ENCODE measurements at regions not wholly inside any gene's neighbourhood (a gene's known extent, or its start where the extent isn't known, plus 50 kb on each side); places are given as distances from the start of the nearest gene placed in this dataset.

DNA sequence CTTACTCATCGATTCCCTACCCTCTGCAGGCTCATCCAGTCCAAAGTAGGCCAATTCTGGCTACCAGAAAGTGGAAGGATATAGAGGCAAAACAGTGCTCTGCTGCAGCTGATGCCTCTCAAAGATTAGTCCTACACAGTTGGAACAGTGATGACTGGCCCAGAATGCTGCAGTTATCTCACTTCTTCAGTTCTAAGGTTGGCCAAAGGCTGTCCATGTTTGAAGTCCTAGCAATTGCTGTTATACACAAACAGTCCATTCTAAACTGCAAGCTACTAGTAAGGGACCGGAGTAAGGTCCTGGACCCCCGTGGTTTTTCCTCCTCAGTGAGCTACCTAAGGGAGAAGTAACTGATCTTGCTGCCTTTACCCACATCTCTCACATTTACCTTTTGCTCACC lies 129.1 kb upstream of the NRIP1 start (continued):
- TF ChIP-seq, protein P1, sequence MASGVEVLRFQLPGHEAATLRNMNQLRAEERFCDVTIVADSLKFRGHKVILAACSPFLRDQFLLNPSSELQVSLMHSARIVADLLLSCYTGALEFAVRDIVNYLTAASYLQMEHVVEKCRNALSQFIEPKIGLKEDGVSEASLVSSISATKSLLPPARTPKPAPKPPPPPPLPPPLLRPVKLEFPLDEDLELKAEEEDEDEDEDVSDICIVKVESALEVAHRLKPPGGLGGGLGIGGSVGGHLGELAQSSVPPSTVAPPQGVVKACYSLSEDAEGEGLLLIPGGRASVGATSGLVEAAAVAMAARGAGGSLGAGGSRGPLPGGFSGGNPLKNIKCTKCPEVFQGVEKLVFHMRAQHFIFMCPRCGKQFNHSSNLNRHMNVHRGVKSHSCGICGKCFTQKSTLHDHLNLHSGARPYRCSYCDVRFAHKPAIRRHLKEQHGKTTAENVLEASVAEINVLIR (CRISPR knock-in tag; IDR thresholded peaks at IDR 0.05) = peak; percentile 54; the same call in 1 of the 2 replicates
- TF ChIP-seq ZSCAN29 (IDR thresholded peaks at IDR 0.05) (no peak), NR2C2 (CRISPR knock-in tag; IDR thresholded peaks at IDR 0.05) (no peak), NR2C2 (tag; IDR thresholded peaks at IDR 0.05) (no peak), ZNF586 (CRISPR knock-in tag; conservative IDR thresholded peaks at IDR 0.05) (no peak), ZFP30 (CRISPR knock-in tag; IDR thresholded peaks at IDR 0.05; ENCODE audit: borderline replicate concordance) (no peak), ZNF507 (tag; conservative IDR thresholded peaks at IDR 0.05) (no peak), NR4A1 (CRISPR knock-in tag; IDR thresholded peaks at IDR 0.05) (no peak), NR4A1 (tag; IDR thresholded peaks at IDR 0.05) (peak; percentile 85), ZNF561 (CRISPR knock-in tag; conservative IDR thresholded peaks at IDR 0.05) (no peak), ZNF79 (CRISPR knock-in tag; IDR thresholded peaks at IDR 0.05; ENCODE audit: low read depth) (no peak), TEAD1 (CRISPR knock-in tag; IDR thresholded peaks at IDR 0.05) (peak in 1 of 2 experiments; percentile 63; a peak in 2 of 4 replicates), ZNF41 (CRISPR knock-in tag; conservative IDR thresholded peaks at IDR 0.05) (peak; percentile 79), ZNF239 (CRISPR knock-in tag; IDR thresholded peaks at IDR 0.05) (peak; percentile 40; the same call in 1 of the 2 replicates), ZNF57 (CRISPR knock-in tag; IDR thresholded peaks at IDR 0.05) (no peak), ESRRB (CRISPR knock-in tag; IDR thresholded peaks at IDR 0.05; ENCODE audit: borderline replicate concordance) (no peak), NUFIP1 (IDR thresholded peaks at IDR 0.05; ENCODE audit: partially characterized antibody) (no peak)
- TF ChIP-seq, protein P2, sequence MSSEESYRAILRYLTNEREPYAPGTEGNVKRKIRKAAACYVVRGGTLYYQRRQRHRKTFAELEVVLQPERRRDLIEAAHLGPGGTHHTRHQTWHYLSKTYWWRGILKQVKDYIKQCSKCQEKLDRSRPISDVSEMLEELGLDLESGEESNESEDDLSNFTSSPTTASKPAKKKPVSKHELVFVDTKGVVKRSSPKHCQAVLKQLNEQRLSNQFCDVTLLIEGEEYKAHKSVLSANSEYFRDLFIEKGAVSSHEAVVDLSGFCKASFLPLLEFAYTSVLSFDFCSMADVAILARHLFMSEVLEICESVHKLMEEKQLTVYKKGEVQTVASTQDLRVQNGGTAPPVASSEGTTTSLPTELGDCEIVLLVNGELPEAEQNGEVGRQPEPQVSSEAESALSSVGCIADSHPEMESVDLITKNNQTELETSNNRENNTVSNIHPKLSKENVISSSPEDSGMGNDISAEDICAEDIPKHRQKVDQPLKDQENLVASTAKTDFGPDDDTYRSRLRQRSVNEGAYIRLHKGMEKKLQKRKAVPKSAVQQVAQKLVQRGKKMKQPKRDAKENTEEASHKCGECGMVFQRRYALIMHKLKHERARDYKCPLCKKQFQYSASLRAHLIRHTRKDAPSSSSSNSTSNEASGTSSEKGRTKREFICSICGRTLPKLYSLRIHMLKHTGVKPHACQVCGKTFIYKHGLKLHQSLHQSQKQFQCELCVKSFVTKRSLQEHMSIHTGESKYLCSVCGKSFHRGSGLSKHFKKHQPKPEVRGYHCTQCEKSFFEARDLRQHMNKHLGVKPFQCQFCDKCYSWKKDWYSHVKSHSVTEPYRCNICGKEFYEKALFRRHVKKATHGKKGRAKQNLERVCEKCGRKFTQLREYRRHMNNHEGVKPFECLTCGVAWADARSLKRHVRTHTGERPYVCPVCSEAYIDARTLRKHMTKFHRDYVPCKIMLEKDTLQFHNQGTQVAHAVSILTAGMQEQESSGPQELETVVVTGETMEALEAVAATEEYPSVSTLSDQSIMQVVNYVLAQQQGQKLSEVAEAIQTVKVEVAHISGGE (CRISPR knock-in tag; IDR thresholded peaks at IDR 0.05) = no peak
- TF ChIP-seq, protein P3, sequence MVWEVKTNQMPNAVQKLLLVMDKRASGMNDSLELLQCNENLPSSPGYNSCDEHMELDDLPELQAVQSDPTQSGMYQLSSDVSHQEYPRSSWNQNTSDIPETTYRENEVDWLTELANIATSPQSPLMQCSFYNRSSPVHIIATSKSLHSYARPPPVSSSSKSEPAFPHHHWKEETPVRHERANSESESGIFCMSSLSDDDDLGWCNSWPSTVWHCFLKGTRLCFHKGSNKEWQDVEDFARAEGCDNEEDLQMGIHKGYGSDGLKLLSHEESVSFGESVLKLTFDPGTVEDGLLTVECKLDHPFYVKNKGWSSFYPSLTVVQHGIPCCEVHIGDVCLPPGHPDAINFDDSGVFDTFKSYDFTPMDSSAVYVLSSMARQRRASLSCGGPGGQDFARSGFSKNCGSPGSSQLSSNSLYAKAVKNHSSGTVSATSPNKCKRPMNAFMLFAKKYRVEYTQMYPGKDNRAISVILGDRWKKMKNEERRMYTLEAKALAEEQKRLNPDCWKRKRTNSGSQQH (CRISPR knock-in tag; IDR thresholded peaks at IDR 0.05) = no peak
- TF ChIP-seq, protein P4, sequence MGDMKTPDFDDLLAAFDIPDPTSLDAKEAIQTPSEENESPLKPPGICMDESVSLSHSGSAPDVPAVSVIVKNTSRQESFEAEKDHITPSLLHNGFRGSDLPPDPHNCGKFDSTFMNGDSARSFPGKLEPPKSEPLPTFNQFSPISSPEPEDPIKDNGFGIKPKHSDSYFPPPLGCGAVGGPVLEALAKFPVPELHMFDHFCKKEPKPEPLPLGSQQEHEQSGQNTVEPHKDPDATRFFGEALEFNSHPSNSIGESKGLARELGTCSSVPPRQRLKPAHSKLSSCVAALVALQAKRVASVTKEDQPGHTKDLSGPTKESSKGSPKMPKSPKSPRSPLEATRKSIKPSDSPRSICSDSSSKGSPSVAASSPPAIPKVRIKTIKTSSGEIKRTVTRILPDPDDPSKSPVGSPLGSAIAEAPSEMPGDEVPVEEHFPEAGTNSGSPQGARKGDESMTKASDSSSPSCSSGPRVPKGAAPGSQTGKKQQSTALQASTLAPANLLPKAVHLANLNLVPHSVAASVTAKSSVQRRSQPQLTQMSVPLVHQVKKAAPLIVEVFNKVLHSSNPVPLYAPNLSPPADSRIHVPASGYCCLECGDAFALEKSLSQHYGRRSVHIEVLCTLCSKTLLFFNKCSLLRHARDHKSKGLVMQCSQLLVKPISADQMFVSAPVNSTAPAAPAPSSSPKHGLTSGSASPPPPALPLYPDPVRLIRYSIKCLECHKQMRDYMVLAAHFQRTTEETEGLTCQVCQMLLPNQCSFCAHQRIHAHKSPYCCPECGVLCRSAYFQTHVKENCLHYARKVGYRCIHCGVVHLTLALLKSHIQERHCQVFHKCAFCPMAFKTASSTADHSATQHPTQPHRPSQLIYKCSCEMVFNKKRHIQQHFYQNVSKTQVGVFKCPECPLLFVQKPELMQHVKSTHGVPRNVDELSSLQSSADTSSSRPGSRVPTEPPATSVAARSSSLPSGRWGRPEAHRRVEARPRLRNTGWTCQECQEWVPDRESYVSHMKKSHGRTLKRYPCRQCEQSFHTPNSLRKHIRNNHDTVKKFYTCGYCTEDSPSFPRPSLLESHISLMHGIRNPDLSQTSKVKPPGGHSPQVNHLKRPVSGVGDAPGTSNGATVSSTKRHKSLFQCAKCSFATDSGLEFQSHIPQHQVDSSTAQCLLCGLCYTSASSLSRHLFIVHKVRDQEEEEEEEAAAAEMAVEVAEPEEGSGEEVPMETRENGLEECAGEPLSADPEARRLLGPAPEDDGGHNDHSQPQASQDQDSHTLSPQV (IDR thresholded peaks at IDR 0.05) = peak; percentile 78
